A549 (cell line): ENCODE measurements at regions not wholly inside any gene's neighbourhood (a gene's known extent, or its start where the extent isn't known, plus 50 kb on each side); places are given as distances from the start of the nearest gene placed in this dataset.

Experiments
- ATAC-seq, 2 experiments: fragments of 200-7000 bp in 1 of 2; fragments of >200 bp in 1 of 2; cut with Nextera tagmentation in 1 of 2; cut with Tn5 transposase in 1 of 2; 3 replicates each; pipeline versions ENCODE4 v1.8.0 to v1.9.1; 2018 to 2020; ENCODE audit warnings: mild to moderate bottlenecking in 1 of 2, moderate library complexity in 1 of 2
- CTCF ChIA-PET: fragments of 300-600 bp; sonication (Branson Sonifier 250); formaldehyde crosslinking; extraction: SDS; loops from one replicate; lab custom pipeline; 2021; ENCODE audit warnings: antibody characterized with exemption, inconsistent platforms; lab: Yijun Ruan, JAX
- POLR2A ChIA-PET: fragments of 350-600 bp; formaldehyde crosslinking; extraction: SDS; loops from one replicate; lab custom pipeline; 2021; ENCODE audit warnings: antibody characterized with exemption, inconsistent platforms; lab: Yijun Ruan, JAX
- DNase-seq, 2 experiments: peaks; one replicate each; pipeline versions ENCODE4 v3.0.0 to v3.0.0-alpha.2; 2011 to 2016; ENCODE audit warnings: low read depth in 1 of 2, low spot score in 1 of 2
- FAIRE-seq: peaks from 2 replicates; lab custom pipeline; 2011; peaks lifted over from hg19 to GRCh38; lab: Jason Lieb, UNC
- H3K27ac ChIP-seq, 2 experiments: fragments of >200 bp; sonication (Bioruptor Twin); formaldehyde crosslinking; 3 replicates each; pipeline ENCODE4 v1.5.1; 2016 to 2017
- H3K4me1 ChIP-seq: fragments of >200 bp; sonication (Bioruptor Twin); formaldehyde crosslinking; 3 replicates; pipeline ENCODE4 v1.6.1; 2016
- H3K4me2 ChIP-seq: fragments of >200 bp; sonication (Bioruptor Twin); formaldehyde crosslinking; 3 replicates; pipeline ENCODE4 v1.6.1; 2016
- H3K4me3 ChIP-seq: fragments of >200 bp; sonication (Bioruptor Twin); formaldehyde crosslinking; 3 replicates; pipeline ENCODE4 v1.5.1; 2016
- H3K9me3 ChIP-seq: fragments of >200 bp; sonication (Bioruptor Twin); formaldehyde crosslinking; 3 replicates; pipeline ENCODE4 v1.6.1; 2016
- ATOH8 ChIP-seq: fragments of 250-450 bp; sonication (Bioruptor Pico); IDR thresholded peaks from 2 replicates; pipeline ENCODE4 v1.5.0; 2020; ENCODE audit warnings: low read depth, mild to moderate bottlenecking, moderate library complexity
- BCL3 ChIP-seq: fragments of >200 bp; sonication (Bioruptor Twin); formaldehyde crosslinking; IDR thresholded peaks from 3 replicates; pipeline ENCODE4 v1.6.1; 2016
- CBX8 ChIP-seq: fragments of 200-600 bp; sonication (generic); IDR thresholded peaks from 2 replicates; pipeline ENCODE4 v1.6.1; 2016
- CHD4 ChIP-seq: fragments of 200-600 bp; sonication (generic); IDR thresholded peaks from 2 replicates; pipeline ENCODE4 v1.6.1; 2016; ENCODE audit warnings: antibody characterized with exemption, mild to moderate bottlenecking, borderline replicate concordance
- EHF ChIP-seq: fragments of 250-450 bp; sonication (Bioruptor Pico); IDR thresholded peaks from 2 replicates; pipeline ENCODE4 v1.5.0; 2020; ENCODE audit warnings: mild to moderate bottlenecking
- FOSB ChIP-seq: fragments of 250-450 bp; sonication (Bioruptor Pico); IDR thresholded peaks from 2 replicates; pipeline ENCODE4 v1.5.0; 2020; ENCODE audit warnings: mild to moderate bottlenecking, moderate library complexity
- FOXS1 ChIP-seq: fragments of 250-450 bp; sonication (Bioruptor Pico); IDR thresholded peaks from 2 replicates; pipeline ENCODE4 v1.5.0; 2020; ENCODE audit warnings: mild to moderate bottlenecking, moderate library complexity
- HDAC2 ChIP-seq: fragments of 200-600 bp; sonication (generic); IDR thresholded peaks from 2 replicates; pipeline ENCODE4 v1.6.1; 2016
- HEYL ChIP-seq: fragments of 250-450 bp; sonication (Bioruptor Pico); IDR thresholded peaks from 2 replicates; pipeline ENCODE4 v1.8.0; 2021; ENCODE audit warnings: mild to moderate bottlenecking, moderate library complexity
- JUNB ChIP-seq: fragments of >200 bp; sonication (Bioruptor Twin); formaldehyde crosslinking; IDR thresholded peaks from 2 replicates; pipeline ENCODE4 v1.6.1; 2016
- KDM1A ChIP-seq: fragments of 200-600 bp; sonication (generic); IDR thresholded peaks from 2 replicates; pipeline ENCODE4 v1.6.1; 2016; ENCODE audit warnings: low read depth, mild to moderate bottlenecking
- MAFK ChIP-seq: fragments of 450-650 bp; IDR thresholded peaks from 2 replicates; pipeline ENCODE4 v1.6.1; 2014; ENCODE audit not compliant: partially characterized antibody
- MYC ChIP-seq: IDR thresholded peaks from 2 replicates; pipeline ENCODE4 v1.6.1; 2012; ENCODE audit warnings: mild to moderate bottlenecking, inconsistent platforms, low read length, improper control_type of control experiment, borderline replicate concordance
- PBX3 ChIP-seq: IDR thresholded peaks from 2 replicates; pipeline ENCODE4 v1.6.1; 2012
- POLR2A ChIP-seq: IDR thresholded peaks from 2 replicates; pipeline ENCODE4 v1.6.1; 2012; ENCODE audit warnings: mild to moderate bottlenecking, low read length
- RFX5 ChIP-seq: fragments of 450-650 bp; IDR thresholded peaks from 2 replicates; pipeline ENCODE4 v1.7.1; 2014; ENCODE audit warnings: antibody characterized with exemption, mild to moderate bottlenecking, moderate library complexity
- RNF2 ChIP-seq: fragments of 200-600 bp; sonication (generic); IDR thresholded peaks from 2 replicates; pipeline ENCODE4 v1.6.1; 2016; ENCODE audit warnings: low read depth, mild to moderate bottlenecking, antibody characterized with exemption, moderate library complexity, borderline replicate concordance
- SMC3 ChIP-seq: fragments of >200 bp; sonication (Bioruptor Twin); formaldehyde crosslinking; IDR thresholded peaks from 3 replicates; pipeline ENCODE4 v1.6.1; 2018; ENCODE audit warnings: inconsistent platforms
- TFCP2L1 ChIP-seq: fragments of 250-450 bp; sonication (Bioruptor Pico); IDR thresholded peaks from 2 replicates; pipeline ENCODE4 v1.5.0; 2021; ENCODE audit warnings: mild to moderate bottlenecking
- USF2 ChIP-seq: fragments of 450-650 bp; IDR thresholded peaks from 2 replicates; pipeline ENCODE4 v1.6.1; 2014; ENCODE audit warnings: antibody characterized with exemption
- ZNF302 ChIP-seq: fragments of 250-450 bp; sonication (Bioruptor Pico); IDR thresholded peaks from 2 replicates; pipeline ENCODE4 v1.9.0; 2021; ENCODE audit warnings: inconsistent platforms, mild to moderate bottlenecking, moderate library complexity
- ZSCAN20 ChIP-seq: fragments of 250-450 bp; sonication (Bioruptor Pico); IDR thresholded peaks from 2 replicates; pipeline ENCODE4 v1.8.0; 2022; ENCODE audit warnings: mild to moderate bottlenecking, moderate library complexity
- WGBS: methylation state at CpG from one replicate; pipeline ENCODE4 v1.1.6; 2017; ENCODE audit errors: missing lambda C conversion rate; 5-methylcytosine and 5-hydroxymethylcytosine counted together
- TF ChIP-seq, protein P1 (sequence below): fragments of 250-450 bp; sonication (Bioruptor Pico); IDR thresholded peaks from 2 replicates; pipeline ENCODE4 v1.5.0; 2021; ENCODE audit warnings: mild to moderate bottlenecking, moderate library complexity, borderline replicate concordance
- TF ChIP-seq, protein P2 (sequence below): IDR thresholded peaks from 2 replicates; pipeline ENCODE4 v1.6.1; 2012
- TF ChIP-seq, protein P3 (sequence below): fragments of 150-350 bp; IDR thresholded peaks from 2 replicates; pipeline ENCODE4 v1.6.1; 2014; ENCODE audit warnings: low read depth, mild to moderate bottlenecking, low read length

- TF ChIP-seq CHD4 (no peak), MAFK (no peak), HDAC2 (no peak), CBX8 (no peak), RNF2 (no peak), ZNF302 (CRISPR knock-in tag) (no peak), HEYL (no peak), ZSCAN20 (CRISPR knock-in tag) (no peak), EHF (no peak), KDM1A (no peak), FOXS1 (CRISPR knock-in tag) (no peak), FOSB (CRISPR knock-in tag) (no peak), TFCP2L1 (CRISPR knock-in tag) (no peak), ATOH8 (no peak), MYC (no peak), RFX5 (no peak), SMC3 (no peak)
- TF ChIP-seq, protein P1, sequence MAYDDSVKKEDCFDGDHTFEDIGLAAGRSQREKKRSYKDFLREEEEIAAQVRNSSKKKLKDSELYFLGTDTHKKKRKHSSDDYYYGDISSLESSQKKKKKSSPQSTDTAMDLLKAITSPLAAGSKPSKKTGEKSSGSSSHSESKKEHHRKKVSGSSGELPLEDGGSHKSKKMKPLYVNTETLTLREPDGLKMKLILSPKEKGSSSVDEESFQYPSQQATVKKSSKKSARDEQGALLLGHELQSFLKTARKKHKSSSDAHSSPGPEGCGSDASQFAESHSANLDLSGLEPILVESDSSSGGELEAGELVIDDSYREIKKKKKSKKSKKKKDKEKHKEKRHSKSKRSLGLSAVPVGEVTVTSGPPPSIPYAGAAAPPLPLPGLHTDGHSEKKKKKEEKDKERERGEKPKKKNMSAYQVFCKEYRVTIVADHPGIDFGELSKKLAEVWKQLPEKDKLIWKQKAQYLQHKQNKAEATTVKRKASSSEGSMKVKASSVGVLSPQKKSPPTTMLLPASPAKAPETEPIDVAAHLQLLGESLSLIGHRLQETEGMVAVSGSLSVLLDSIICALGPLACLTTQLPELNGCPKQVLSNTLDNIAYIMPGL (CRISPR knock-in tag) = no peak
- TF ChIP-seq, protein P2, sequence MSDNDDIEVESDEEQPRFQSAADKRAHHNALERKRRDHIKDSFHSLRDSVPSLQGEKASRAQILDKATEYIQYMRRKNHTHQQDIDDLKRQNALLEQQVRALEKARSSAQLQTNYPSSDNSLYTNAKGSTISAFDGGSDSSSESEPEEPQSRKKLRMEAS = no peak
- TF ChIP-seq, protein P3, sequence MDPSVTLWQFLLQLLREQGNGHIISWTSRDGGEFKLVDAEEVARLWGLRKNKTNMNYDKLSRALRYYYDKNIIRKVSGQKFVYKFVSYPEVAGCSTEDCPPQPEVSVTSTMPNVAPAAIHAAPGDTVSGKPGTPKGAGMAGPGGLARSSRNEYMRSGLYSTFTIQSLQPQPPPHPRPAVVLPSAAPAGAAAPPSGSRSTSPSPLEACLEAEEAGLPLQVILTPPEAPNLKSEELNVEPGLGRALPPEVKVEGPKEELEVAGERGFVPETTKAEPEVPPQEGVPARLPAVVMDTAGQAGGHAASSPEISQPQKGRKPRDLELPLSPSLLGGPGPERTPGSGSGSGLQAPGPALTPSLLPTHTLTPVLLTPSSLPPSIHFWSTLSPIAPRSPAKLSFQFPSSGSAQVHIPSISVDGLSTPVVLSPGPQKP = no peak
- DNase-seq = no peak
- ChIA-PET POLR2A (no interaction called here), CTCF (no interaction called here)
- peaks cover 42% of the 10 kb centered on the region for H3K4me1 ChIP-seq
- no peak overlapping the region; a peak in 1 of 6 replicates for H3K27ac ChIP-seq
- no peaks in the 10 kb centered on the region for H3K9me3 ChIP-seq
- no peak for FAIRE-seq
- ATAC-seq = no peak
- no peak overlapping the region; the same call in 2 of the 3 replicates for H3K4me2 ChIP-seq
- WGBS = 71% methylated on average over 3 of the region's 3 CpGs
- H3K4me3 ChIP-seq = no peak overlapping the region
Observed at GRCh38 chr7:68317476-68317875, 1280.8 kb upstream of the AUTS2 start.

DNA sequence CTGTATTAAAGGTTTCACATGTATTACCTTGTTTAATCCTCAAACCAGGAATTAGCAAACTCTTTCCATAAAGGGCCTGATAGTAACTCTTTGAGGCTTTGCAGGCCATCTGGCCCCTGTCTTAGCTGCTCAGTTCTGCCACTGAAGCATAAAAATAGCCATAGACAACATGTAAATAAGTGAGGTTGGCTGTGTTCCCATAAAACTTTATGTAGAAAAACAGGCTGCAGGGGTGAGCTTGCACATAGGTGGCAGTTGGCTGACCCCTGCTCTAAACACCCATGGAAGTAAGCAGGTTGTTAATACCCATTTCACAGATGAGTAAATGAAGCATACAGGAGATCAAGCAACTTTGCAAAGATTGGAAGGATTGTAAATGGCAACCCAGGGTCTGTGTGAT is 1279.2 kb upstream of the AUTS2 start:
- FAIRE-seq (no peak), DNase-seq (no peak)
- POLR2A ChIA-PET = no interaction called here
- Histone ChIP-seq H3K9me3 (no peaks in the 10 kb centered on the region), H3K4me1 (peaks cover 35% of the 10 kb centered on the region), H3K4me2 (no peak overlapping the region)
- TF ChIP-seq USF2 = no peak
- TF ChIP-seq EHF = no peak
- TF ChIP-seq PBX3 = no peak
- no peak for TF ChIP-seq BCL3
- TF ChIP-seq RFX5 = no peak
- TF ChIP-seq CHD4 = no peak
- TF ChIP-seq JUNB = no peak
- no peak for TF ChIP-seq POLR2A
- TF ChIP-seq, all 56 proteins: peak for 0
- CTCF ChIA-PET = interaction anchor here (0.6 to 0.9 kb wide), 2 partner anchors 23 to 893 kb away, joined by 3 to 7 read pairs; no protein-coding TSS in a partner anchor
- no peak for ATAC-seq
- Histone ChIP-seq H3K4me3 (no peak overlapping the region), H3K27ac (peak overlapping the region; percentile 14 to 23; a peak in 1 of 6 replicates)
